H1 (cell line): ENCODE measurements at regions not wholly inside any gene's neighbourhood (a gene's known extent, or its start where the extent isn't known, plus 50 kb on each side); places are given as distances from the start of the nearest gene placed in this dataset.

Source experiments
- CEBPB ChIP-seq: IDR thresholded peaks from 2 replicates; pipeline ENCODE4 v1.6.1; 2012; ENCODE audit warnings: low read depth, low read length
- EP300 ChIP-seq, 2 experiments: IDR thresholded peaks; 1 replicate in 1 of 2; 2 replicates in 1 of 2; pipeline ENCODE4 v1.6.1; 2011 to 2012; ENCODE audit warnings: low read depth in 2 of 2, low read length in 2 of 2, mild to moderate bottlenecking in 2 of 2, borderline replicate concordance in 1 of 2, inconsistent platforms in 1 of 2, moderate library complexity in 1 of 2
- JUND ChIP-seq: IDR thresholded peaks from 2 replicates; pipeline ENCODE4 v1.6.1; 2011; ENCODE audit warnings: mild to moderate bottlenecking, improper control_type of control experiment, low read length
- PHF8 ChIP-seq: fragments of 200-600 bp; sonication (generic); conservative IDR thresholded peaks from 2 replicates; pipeline ENCODE4 v1.7.1; 2012; ENCODE audit warnings: low read depth, mild to moderate bottlenecking, inconsistent platforms, low read length, moderate library complexity
- POLR2A ChIP-seq, 2 experiments: IDR thresholded peaks; 1 replicate in 1 of 2; 2 replicates in 1 of 2; pipeline ENCODE4 v1.6.1; 2011; ENCODE audit warnings: low read depth in 2 of 2, low read length in 2 of 2, mild to moderate bottlenecking in 2 of 2; ENCODE audit errors: control extremely low read depth in 1 of 2
- TF ChIP-seq, protein P1 (sequence below), 3 experiments: IDR thresholded peaks; 1 replicate in 2 of 3; 2 replicates in 1 of 3; pipeline versions ENCODE4 v1.5.1 to v1.6.1; 2011; ENCODE audit warnings: low read length in 3 of 3, mild to moderate bottlenecking in 3 of 3, inconsistent platforms in 2 of 3, low read depth in 1 of 3, moderate library complexity in 1 of 3; ENCODE audit not compliant: insufficient read depth in 1 of 3; ENCODE audit errors: control extremely low read depth in 1 of 3

GRCh38 chr2:236430584-236430983, 139.0 kb upstream of the ACKR3 start:
- TF ChIP-seq JUND (no peak), EP300 (IDR thresholded peaks at IDR 0.05; ENCODE audit: borderline replicate concordance in 1 of 2, low read depth in 2 of 2, low read length in 2 of 2) (no peak), POLR2A (IDR thresholded peaks at IDR 0.05; ENCODE audit: control extremely low read depth in 1 of 2, low read depth in 2 of 2, low read length in 2 of 2) (no peak), PHF8 (no peak), CEBPB (no peak)
- TF ChIP-seq, protein P1, sequence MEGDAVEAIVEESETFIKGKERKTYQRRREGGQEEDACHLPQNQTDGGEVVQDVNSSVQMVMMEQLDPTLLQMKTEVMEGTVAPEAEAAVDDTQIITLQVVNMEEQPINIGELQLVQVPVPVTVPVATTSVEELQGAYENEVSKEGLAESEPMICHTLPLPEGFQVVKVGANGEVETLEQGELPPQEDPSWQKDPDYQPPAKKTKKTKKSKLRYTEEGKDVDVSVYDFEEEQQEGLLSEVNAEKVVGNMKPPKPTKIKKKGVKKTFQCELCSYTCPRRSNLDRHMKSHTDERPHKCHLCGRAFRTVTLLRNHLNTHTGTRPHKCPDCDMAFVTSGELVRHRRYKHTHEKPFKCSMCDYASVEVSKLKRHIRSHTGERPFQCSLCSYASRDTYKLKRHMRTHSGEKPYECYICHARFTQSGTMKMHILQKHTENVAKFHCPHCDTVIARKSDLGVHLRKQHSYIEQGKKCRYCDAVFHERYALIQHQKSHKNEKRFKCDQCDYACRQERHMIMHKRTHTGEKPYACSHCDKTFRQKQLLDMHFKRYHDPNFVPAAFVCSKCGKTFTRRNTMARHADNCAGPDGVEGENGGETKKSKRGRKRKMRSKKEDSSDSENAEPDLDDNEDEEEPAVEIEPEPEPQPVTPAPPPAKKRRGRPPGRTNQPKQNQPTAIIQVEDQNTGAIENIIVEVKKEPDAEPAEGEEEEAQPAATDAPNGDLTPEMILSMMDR (IDR thresholded peaks at IDR 0.05; ENCODE audit: control extremely low read depth in 1 of 3, insufficient read depth in 1 of 3, low read depth in 1 of 3, low read length in 3 of 3) = no peak
